NB4 (cell line): ENCODE measurements at regions not wholly inside any gene's neighbourhood (a gene's known extent, or its start where the extent isn't known, plus 50 kb on each side); places are given as distances from the start of the nearest gene placed in this dataset.

ENCODE experiments used
- POLR2A ChIP-seq: IDR thresholded peaks from 2 replicates; pipeline ENCODE4 v1.6.1; 2011; ENCODE audit warnings: mild to moderate bottlenecking; ENCODE audit not compliant: insufficient read length; ENCODE audit errors: extremely low read depth
- TF ChIP-seq, protein P1 (sequence below): IDR thresholded peaks from one replicate; pipeline ENCODE4 v1.5.1; 2012; ENCODE audit warnings: low read depth, low read length
- TF ChIP-seq, protein P2 (sequence below): IDR thresholded peaks from 2 replicates; pipeline ENCODE4 v1.6.1; 2011; ENCODE audit warnings: low read depth, low read length

DNA sequence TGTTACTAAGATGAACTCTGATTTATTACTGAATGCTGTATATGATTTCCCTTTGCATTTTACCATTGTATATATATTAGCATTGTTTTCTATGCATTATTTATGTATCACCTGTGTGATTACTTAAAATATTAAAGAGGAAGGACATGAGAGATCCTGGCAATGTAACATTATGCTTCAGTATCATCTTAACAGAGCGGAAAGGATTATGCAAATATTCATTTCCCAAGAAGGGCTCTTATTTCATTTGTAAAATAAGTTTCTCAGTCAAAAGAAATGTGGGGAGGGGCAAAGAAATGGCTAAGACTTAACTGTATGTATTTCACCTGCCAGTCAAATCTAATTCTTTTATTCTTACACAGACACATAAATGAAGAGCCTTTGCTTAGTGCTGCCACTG is 654.2 kb upstream of the PKDCC start:
- TF ChIP-seq, protein P1, sequence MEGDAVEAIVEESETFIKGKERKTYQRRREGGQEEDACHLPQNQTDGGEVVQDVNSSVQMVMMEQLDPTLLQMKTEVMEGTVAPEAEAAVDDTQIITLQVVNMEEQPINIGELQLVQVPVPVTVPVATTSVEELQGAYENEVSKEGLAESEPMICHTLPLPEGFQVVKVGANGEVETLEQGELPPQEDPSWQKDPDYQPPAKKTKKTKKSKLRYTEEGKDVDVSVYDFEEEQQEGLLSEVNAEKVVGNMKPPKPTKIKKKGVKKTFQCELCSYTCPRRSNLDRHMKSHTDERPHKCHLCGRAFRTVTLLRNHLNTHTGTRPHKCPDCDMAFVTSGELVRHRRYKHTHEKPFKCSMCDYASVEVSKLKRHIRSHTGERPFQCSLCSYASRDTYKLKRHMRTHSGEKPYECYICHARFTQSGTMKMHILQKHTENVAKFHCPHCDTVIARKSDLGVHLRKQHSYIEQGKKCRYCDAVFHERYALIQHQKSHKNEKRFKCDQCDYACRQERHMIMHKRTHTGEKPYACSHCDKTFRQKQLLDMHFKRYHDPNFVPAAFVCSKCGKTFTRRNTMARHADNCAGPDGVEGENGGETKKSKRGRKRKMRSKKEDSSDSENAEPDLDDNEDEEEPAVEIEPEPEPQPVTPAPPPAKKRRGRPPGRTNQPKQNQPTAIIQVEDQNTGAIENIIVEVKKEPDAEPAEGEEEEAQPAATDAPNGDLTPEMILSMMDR, result no peak
- no peak for TF ChIP-seq POLR2A
- TF ChIP-seq, protein P2, sequence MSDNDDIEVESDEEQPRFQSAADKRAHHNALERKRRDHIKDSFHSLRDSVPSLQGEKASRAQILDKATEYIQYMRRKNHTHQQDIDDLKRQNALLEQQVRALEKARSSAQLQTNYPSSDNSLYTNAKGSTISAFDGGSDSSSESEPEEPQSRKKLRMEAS, result no peak
